ENCODE measurements at regions not wholly inside any gene's neighbourhood (a gene's known extent, or its start where the extent isn't known, plus 50 kb on each side); places are given as distances from the start of the nearest gene placed in this dataset.

DNA sequence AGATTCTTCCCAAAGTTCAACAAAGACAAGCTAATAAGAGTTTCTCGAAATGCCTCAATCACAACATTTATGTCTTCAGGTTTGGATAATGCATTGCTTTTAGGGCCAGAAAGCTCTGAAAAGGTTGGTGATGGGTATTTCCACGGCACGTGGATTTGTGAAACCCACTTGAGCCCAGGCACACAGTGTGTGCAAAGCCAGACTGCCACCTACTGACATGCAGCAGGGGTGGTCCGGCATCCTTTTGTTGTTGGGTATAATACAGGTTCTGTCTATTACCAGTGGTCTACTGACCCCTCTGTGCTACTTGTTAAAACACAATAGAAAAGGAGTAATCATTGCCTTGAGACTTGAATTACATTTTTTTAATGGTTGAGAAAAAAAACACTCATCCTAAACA, 225.6 kb downstream of the RAP2A start:
- peak; percentile 51 for TF ChIP-seq CTCF (IDR thresholded peaks at IDR 0.05; ENCODE audit: insufficient read depth, low read depth, low read length)
- no peak overlapping the region for H3K4me3 ChIP-seq (ENCODE audit: low read depth, low read length)
- DNase-seq (ENCODE audit: low read depth), result peak; percentile 33

- H3K4me3 ChIP-seq (ENCODE audit: low read depth, low read length), result no peak overlapping the region
- DNase-seq (ENCODE audit: low read depth), result no peak
- no peak for TF ChIP-seq CTCF (IDR thresholded peaks at IDR 0.05; ENCODE audit: insufficient read depth, low read depth, low read length)
These were observed 226.8 kb downstream of the RAP2A start for GRCh38 chr13:97660594-97661260.

DNA sequence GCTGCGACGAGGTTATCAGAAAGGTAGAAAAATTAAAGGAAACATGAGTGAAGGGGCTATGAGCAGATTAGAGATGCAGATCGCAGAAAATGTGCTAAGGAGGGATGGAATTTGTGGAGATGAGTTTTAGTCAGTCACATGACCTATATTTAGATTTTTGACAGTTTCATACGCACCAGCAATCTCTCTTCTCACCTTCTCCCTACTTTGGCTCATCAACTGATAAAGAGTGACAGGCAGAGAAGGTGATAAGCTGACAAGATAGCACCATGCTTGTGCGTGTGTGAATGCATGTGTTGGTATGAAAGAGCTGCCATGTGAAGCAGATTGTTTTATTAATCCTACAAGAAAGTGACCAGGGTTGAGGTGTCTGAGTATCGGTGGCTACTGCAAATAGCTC, 252.6 kb downstream of the RAP2A start:
- no peak for TF ChIP-seq CTCF (IDR thresholded peaks at IDR 0.05; ENCODE audit: insufficient read depth, low read depth, low read length)
- H3K4me3 ChIP-seq (ENCODE audit: low read depth, low read length), result no peak overlapping the region
- no peak for DNase-seq (ENCODE audit: low read depth)

DNA sequence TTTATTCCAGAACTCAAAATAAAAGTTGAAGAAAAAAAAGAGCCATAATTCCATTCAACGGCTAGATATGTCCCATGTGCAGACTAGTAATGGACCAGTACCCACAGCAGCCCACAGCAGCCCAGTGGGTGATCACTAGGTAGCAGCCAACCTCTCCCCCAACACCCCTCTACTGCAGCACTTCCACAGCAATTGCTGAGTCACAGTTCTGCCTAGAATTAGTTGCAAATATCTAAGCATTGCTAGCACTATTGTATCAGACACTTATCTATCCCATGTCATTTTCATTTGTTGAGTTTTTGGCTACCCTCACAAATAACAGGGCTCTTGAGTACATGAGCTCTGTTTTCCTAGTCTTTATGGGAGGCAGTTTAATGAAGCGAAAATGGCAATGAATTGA, 258.7 kb downstream of the RAP2A start:
- TF ChIP-seq CTCF (IDR thresholded peaks at IDR 0.05; ENCODE audit: insufficient read depth, low read depth, low read length), result no peak
- no peak for DNase-seq (ENCODE audit: low read depth)
- no peak overlapping the region for H3K4me3 ChIP-seq (ENCODE audit: low read depth, low read length)

DNA sequence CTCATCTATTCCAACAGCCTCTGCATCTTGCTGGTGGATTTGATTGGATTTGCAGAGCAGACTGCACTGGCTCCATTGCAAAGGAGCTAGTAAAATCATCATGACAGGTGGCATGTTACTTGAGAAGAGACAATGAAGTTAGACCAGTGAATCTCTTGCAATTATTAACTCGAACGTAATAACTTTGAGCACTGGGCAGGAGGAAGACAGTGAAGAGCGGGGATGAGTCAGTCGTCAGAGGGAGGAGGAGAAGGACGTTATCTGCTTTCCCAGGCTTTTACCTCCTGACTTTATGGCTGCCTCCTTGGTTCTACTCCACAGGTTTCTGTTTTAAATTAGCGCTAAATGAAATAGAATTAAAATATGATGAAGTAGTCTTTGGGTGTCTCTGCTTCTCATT, 257.8 kb upstream of the IPO5 start:
- DNase-seq (ENCODE audit: low read depth), result no peak
- TF ChIP-seq CTCF (IDR thresholded peaks at IDR 0.05; ENCODE audit: insufficient read depth, low read depth, low read length), result no peak
- H3K4me3 ChIP-seq (ENCODE audit: low read depth, low read length), result no peak overlapping the region

DNA sequence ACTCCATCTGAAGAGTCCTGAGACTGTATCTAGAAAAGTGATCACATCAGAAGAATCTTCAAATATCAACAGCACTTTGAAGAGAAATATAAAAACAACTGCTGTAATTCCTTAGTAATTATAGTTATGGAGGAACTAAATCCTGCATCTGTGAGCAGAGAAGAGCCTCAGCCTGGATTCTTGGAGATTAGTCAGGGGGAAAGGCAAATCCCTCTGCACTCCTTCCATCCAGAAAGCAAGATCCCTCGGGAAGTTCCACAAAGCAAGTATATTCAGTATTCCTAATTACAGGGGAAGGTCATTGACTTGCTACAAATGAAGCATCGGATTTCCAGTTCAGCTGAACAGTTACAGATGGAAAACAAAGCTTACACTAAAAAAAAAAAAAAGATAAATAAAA, 256.6 kb upstream of the IPO5 start:
- DNase-seq (ENCODE audit: low read depth), result no peak
- no peak for TF ChIP-seq CTCF (IDR thresholded peaks at IDR 0.05; ENCODE audit: insufficient read depth, low read depth, low read length)
- no peak overlapping the region for H3K4me3 ChIP-seq (ENCODE audit: low read depth, low read length)

DNA sequence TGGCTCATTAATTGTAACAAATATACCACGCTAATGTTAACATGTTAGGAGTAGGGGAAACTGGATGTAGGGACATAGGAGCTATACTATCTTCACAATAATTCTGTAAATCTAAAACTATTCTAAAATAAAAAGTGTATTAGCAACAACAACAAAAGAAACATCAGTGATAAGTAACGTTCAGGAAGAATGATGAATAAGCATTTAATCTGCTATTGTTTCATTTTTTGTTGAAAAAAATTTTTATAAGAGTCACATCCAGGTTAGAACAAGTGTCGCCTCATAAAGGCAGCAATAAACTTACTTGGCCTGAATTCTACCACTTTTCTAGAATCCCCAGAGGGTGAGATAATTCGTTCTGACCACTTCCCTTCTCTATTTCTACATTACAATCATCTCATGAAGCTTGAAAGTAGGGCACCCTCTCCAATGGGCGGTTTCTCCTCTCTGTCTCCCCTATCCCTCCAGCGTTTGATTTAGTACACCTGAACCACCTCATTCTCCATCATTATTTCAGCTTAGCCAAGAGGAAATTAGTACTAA, 253.1 kb upstream of the IPO5 start:
- DNase-seq (ENCODE audit: low read depth), result no peak
- H3K4me3 ChIP-seq (ENCODE audit: low read depth, low read length), result no peak overlapping the region
- TF ChIP-seq CTCF (IDR thresholded peaks at IDR 0.05; ENCODE audit: insufficient read depth, low read depth, low read length), result no peak

Data from fibroblast of villous mesenchyme (primary cell).